OCI-LY1 (cell line): ENCODE measurements at regions not wholly inside any gene's neighbourhood (a gene's known extent, or its start where the extent isn't known, plus 50 kb on each side); places are given as distances from the start of the nearest gene placed in this dataset.
"Not testable (repeated sequence)": the region's sequence is repeated elsewhere in the genome, so short reads cannot be mapped to it uniquely, and the experiment has no call there.

Experiments
- H2AFZ ChIP-seq: fragments of 200-600 bp; sonication (generic), shearing (Covaris generic); 2 replicates; pipeline ENCODE4 v1.6.0; 2014; ENCODE audit warnings: antibody characterized with exemption, mild to moderate bottlenecking, low read length
- H3F3A ChIP-seq: fragments of 200-600 bp; sonication (generic), shearing (Covaris generic); 2 replicates; pipeline ENCODE4 v1.6.0; 2014; ENCODE audit warnings: mild to moderate bottlenecking, antibody characterized with exemption, low read length, moderate library complexity; ENCODE audit not compliant: insufficient read depth
- H3K27ac ChIP-seq: fragments of 200-600 bp; sonication (generic); 2 replicates; pipeline ENCODE4 v1.5.1; 2014; ENCODE audit warnings: low read length, mixed run types, mild to moderate bottlenecking, low read depth; ENCODE audit not compliant: poor library complexity, severe bottlenecking
- H3K27me3 ChIP-seq: fragments of 200-600 bp; sonication (generic); 2 replicates; pipeline ENCODE4 v1.6.0; 2014; ENCODE audit warnings: antibody characterized with exemption, mild to moderate bottlenecking, low read length, moderate library complexity; ENCODE audit not compliant: insufficient read depth
- H3K36me3 ChIP-seq: fragments of 200-600 bp; sonication (generic); 2 replicates; pipeline ENCODE4 v1.6.1; 2014; ENCODE audit warnings: mild to moderate bottlenecking, antibody characterized with exemption, low read length, moderate library complexity, mixed read lengths; ENCODE audit not compliant: insufficient read depth
- H3K4me1 ChIP-seq: fragments of 200-600 bp; sonication (generic); 2 replicates; pipeline ENCODE4 v1.5.1; 2014; ENCODE audit warnings: mild to moderate bottlenecking, low read length, moderate library complexity; ENCODE audit not compliant: insufficient read depth, severe bottlenecking
- H3K4me2 ChIP-seq: fragments of 200-600 bp; sonication (generic), shearing (Covaris generic); 2 replicates; pipeline ENCODE4 v1.6.1; 2014; ENCODE audit warnings: low read length
- H3K4me3 ChIP-seq: fragments of 200-600 bp; sonication (generic); 2 replicates; pipeline ENCODE4 v1.5.1; 2014; ENCODE audit warnings: low read length, low read depth, mild to moderate bottlenecking, mixed read lengths; ENCODE audit not compliant: poor library complexity, severe bottlenecking
- H3K79me2 ChIP-seq: fragments of 200-600 bp; shearing (Covaris generic); 2 replicates; pipeline ENCODE4 v1.6.1; 2016; ENCODE audit warnings: mixed run types, low read length, mixed read lengths; ENCODE audit not compliant: insufficient read depth
- H3K9ac ChIP-seq: fragments of 200-600 bp; sonication (generic), shearing (Covaris generic); 2 replicates; pipeline ENCODE4 v1.6.1; 2014; ENCODE audit warnings: mild to moderate bottlenecking, low read length, mixed read lengths
- H3K9me2 ChIP-seq: fragments of 200-600 bp; sonication (generic), shearing (Covaris generic); 2 replicates; pipeline ENCODE4 v1.6.1; 2014; ENCODE audit warnings: low read depth, mild to moderate bottlenecking, low read length, mixed read lengths
- H3K9me3 ChIP-seq: fragments of 200-600 bp; shearing (Covaris generic); 2 replicates; pipeline ENCODE4 v1.6.1; 2014; ENCODE audit warnings: low read length, mixed read lengths
- H4K20me1 ChIP-seq: fragments of 200-600 bp; sonication (generic), shearing (Covaris generic); 2 replicates; pipeline ENCODE4 v1.6.0; 2016; ENCODE audit warnings: mild to moderate bottlenecking, low read length; ENCODE audit not compliant: insufficient read depth
- CTCF ChIP-seq: fragments of 200-600 bp; sonication (generic), shearing (Covaris generic); IDR thresholded peaks from 2 replicates; pipeline ENCODE4 v1.5.1; 2017; ENCODE audit warnings: mild to moderate bottlenecking, antibody characterized with exemption, low read length, moderate library complexity, mixed read lengths
- EZH2 ChIP-seq: fragments of 200-600 bp; sonication (generic), shearing (Covaris generic); IDR thresholded peaks from 2 replicates; pipeline ENCODE4 v1.8.0; 2017; ENCODE audit warnings: borderline replicate concordance, mixed run types, mild to moderate bottlenecking, antibody characterized with exemption, low read length, moderate library complexity, mixed read lengths

- H3K4me2 ChIP-seq = no peak overlapping the region
- no peaks in the 10 kb centered on the region for H3K79me2 ChIP-seq
- no peaks in the 10 kb centered on the region for H3K27me3 ChIP-seq
- H4K20me1 ChIP-seq = no peaks in the 10 kb centered on the region
- H3K4me1 ChIP-seq = no peaks in the 10 kb centered on the region
- H3K9me3 ChIP-seq = no peaks in the 10 kb centered on the region
- H2AFZ ChIP-seq = no peak overlapping the region
- no peak overlapping the region for H3K27ac ChIP-seq
- no peaks in the 10 kb centered on the region for H3K9me2 ChIP-seq
- no peak for TF ChIP-seq CTCF
- TF ChIP-seq EZH2 = no peak
- no peaks in the 10 kb centered on the region for H3F3A ChIP-seq
- H3K9ac ChIP-seq = no peak overlapping the region
- H3K36me3 ChIP-seq = no peaks in the 10 kb centered on the region
- H3K4me3 ChIP-seq = no peak overlapping the region
Measured at GRCh38 chr7:112584290-112584689, 103.5 kb downstream of the LSMEM1 start.

GRCh38 chr7:112587504-112587903 is 106.7 kb downstream of the LSMEM1 start:
- Histone ChIP-seq H2AFZ (no peak overlapping the region), H3K36me3 (no peaks in the 10 kb centered on the region), H4K20me1 (no peaks in the 10 kb centered on the region)

GRCh38 chr7:112592565-112593263 is 111.9 kb downstream of the LSMEM1 start:
- not testable (repeated sequence) for H3K4me1 ChIP-seq, H4K20me1 ChIP-seq, H2AFZ ChIP-seq, H3K9ac ChIP-seq, H3K4me3 ChIP-seq, H3F3A ChIP-seq, H3K36me3 ChIP-seq, H3K9me2 ChIP-seq, H3K9me3 ChIP-seq, H3K27ac ChIP-seq, H3K27me3 ChIP-seq, H3K4me2 ChIP-seq, H3K79me2 ChIP-seq

More at GRCh38 chr7:112587504-112587903, 106.7 kb downstream of the LSMEM1 start:
- H3K4me1 ChIP-seq = no peaks in the 10 kb centered on the region
- H3K27ac ChIP-seq = no peak overlapping the region
- no peaks in the 10 kb centered on the region for H3K9me3 ChIP-seq
- no peaks in the 10 kb centered on the region for H3K27me3 ChIP-seq
- no peak overlapping the region for H3K9ac ChIP-seq
- H3K4me2 ChIP-seq = no peak overlapping the region
- H3F3A ChIP-seq = no peaks in the 10 kb centered on the region
- TF ChIP-seq EZH2 = no peak
- no peak for TF ChIP-seq CTCF
- H3K4me3 ChIP-seq = no peak overlapping the region
- no peaks in the 10 kb centered on the region for H3K9me2 ChIP-seq
- no peaks in the 10 kb centered on the region for H3K79me2 ChIP-seq

- no peak for TF ChIP-seq CTCF
- no peak for TF ChIP-seq EZH2
- H2AFZ ChIP-seq = no peak overlapping the region
- H3K4me3 ChIP-seq = no peak overlapping the region
- H3K27me3 ChIP-seq = no peaks in the 10 kb centered on the region
- H3F3A ChIP-seq = no peaks in the 10 kb centered on the region
- H3K4me2 ChIP-seq = no peak overlapping the region
- H3K9me2 ChIP-seq = no peaks in the 10 kb centered on the region
- H3K9me3 ChIP-seq = no peaks in the 10 kb centered on the region
- no peaks in the 10 kb centered on the region for H3K36me3 ChIP-seq
- no peaks in the 10 kb centered on the region for H4K20me1 ChIP-seq
- no peak overlapping the region for H3K9ac ChIP-seq
- no peaks in the 10 kb centered on the region for H3K79me2 ChIP-seq
- H3K27ac ChIP-seq = no peak overlapping the region
- no peaks in the 10 kb centered on the region for H3K4me1 ChIP-seq
Measured at GRCh38 chr7:112594397-112594796, 113.6 kb downstream of the LSMEM1 start.
